DMS79 treated with DMSO at 0.1 percent for 48 hours (cell line): ENCODE measurements at regions not wholly inside any gene's neighbourhood (a gene's known extent, or its start where the extent isn't known, plus 50 kb on each side); places are given as distances from the start of the nearest gene placed in this dataset.

ENCODE experiments used
- DNase-seq: peaks from one replicate; lab custom pipeline; 2025; lab: John Stamatoyannopoulos, UW

GRCh38 chr13:73293913-73294523 is 235.2 kb downstream of the KLF5 start:
- no peak for DNase-seq

GRCh38 chr13:73292127-73292526 is 233.3 kb downstream of the KLF5 start:
- no peak for DNase-seq

GRCh38 chr13:73290844-73291243 is 232.0 kb downstream of the KLF5 start:
- no peak for DNase-seq

GRCh38 chr13:73288596-73288995 is 229.8 kb downstream of the KLF5 start:
- no peak for DNase-seq

- DNase-seq = no peak
Measured at GRCh38 chr13:73287831-73288230, 229.0 kb downstream of the KLF5 start.

GRCh38 chr13:73286942-73287620 is 228.3 kb downstream of the KLF5 start:
- no peak for DNase-seq

- DNase-seq = no peak
Measured at GRCh38 chr13:73286177-73286576, 227.4 kb downstream of the KLF5 start.

- DNase-seq = no peak
Measured at GRCh38 chr13:73284081-73284874, 225.5 kb downstream of the KLF5 start.

- no peak for DNase-seq
Measured at GRCh38 chr13:73283636-73284035, 224.8 kb downstream of the KLF5 start.

- DNase-seq = no peak
Measured at GRCh38 chr13:73281746-73282145, 222.9 kb downstream of the KLF5 start.

GRCh38 chr13:73278186-73278585 is 219.4 kb downstream of the KLF5 start:
- DNase-seq = no peak

GRCh38 chr13:73275163-73275562 is 216.4 kb downstream of the KLF5 start:
- no peak for DNase-seq

- no peak for DNase-seq
Measured at GRCh38 chr13:73274147-73274546, 215.3 kb downstream of the KLF5 start.

- DNase-seq = no peak
Measured at GRCh38 chr13:73273745-73274144, 214.9 kb downstream of the KLF5 start.

GRCh38 chr13:73273276-73273675 is 214.5 kb downstream of the KLF5 start:
- no peak for DNase-seq

GRCh38 chr13:73272831-73273230 is 214.0 kb downstream of the KLF5 start:
- DNase-seq = no peak

GRCh38 chr13:73268306-73268705 is 209.5 kb downstream of the KLF5 start:
- no peak for DNase-seq

- no peak for DNase-seq
Measured at GRCh38 chr13:73266640-73267180, 207.9 kb downstream of the KLF5 start.

GRCh38 chr13:73262862-73263627 is 204.2 kb downstream of the KLF5 start:
- DNase-seq = no peak

GRCh38 chr13:73261739-73262216 is 203.0 kb downstream of the KLF5 start:
- DNase-seq = no peak

GRCh38 chr13:73259061-73260017 is 200.5 kb downstream of the KLF5 start:
- DNase-seq = no peak
